GM20000 (cell line): ENCODE measurements at regions not wholly inside any gene's neighbourhood (a gene's known extent, or its start where the extent isn't known, plus 50 kb on each side); places are given as distances from the start of the nearest gene placed in this dataset.
"Not testable (repeated sequence)": the region's sequence is repeated elsewhere in the genome, so short reads cannot be mapped to it uniquely, and the experiment has no call there.

Experiments used
- DNase-seq: peaks from one replicate; pipeline ENCODE4 v3.0.0; 2012; ENCODE audit warnings: low spot score
- TF ChIP-seq, protein P1 (sequence below): IDR thresholded peaks from 2 replicates; pipeline ENCODE4 v1.5.1; 2012; ENCODE audit warnings: mild to moderate bottlenecking, control low read depth; ENCODE audit errors: extremely low read depth, missing control alignments

GRCh38 chr10:3255616-3256015 lies 83.0 kb upstream of the PITRM1 start:
- DNase-seq = no peak
- TF ChIP-seq, protein P1, sequence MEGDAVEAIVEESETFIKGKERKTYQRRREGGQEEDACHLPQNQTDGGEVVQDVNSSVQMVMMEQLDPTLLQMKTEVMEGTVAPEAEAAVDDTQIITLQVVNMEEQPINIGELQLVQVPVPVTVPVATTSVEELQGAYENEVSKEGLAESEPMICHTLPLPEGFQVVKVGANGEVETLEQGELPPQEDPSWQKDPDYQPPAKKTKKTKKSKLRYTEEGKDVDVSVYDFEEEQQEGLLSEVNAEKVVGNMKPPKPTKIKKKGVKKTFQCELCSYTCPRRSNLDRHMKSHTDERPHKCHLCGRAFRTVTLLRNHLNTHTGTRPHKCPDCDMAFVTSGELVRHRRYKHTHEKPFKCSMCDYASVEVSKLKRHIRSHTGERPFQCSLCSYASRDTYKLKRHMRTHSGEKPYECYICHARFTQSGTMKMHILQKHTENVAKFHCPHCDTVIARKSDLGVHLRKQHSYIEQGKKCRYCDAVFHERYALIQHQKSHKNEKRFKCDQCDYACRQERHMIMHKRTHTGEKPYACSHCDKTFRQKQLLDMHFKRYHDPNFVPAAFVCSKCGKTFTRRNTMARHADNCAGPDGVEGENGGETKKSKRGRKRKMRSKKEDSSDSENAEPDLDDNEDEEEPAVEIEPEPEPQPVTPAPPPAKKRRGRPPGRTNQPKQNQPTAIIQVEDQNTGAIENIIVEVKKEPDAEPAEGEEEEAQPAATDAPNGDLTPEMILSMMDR = no peak

DNA sequence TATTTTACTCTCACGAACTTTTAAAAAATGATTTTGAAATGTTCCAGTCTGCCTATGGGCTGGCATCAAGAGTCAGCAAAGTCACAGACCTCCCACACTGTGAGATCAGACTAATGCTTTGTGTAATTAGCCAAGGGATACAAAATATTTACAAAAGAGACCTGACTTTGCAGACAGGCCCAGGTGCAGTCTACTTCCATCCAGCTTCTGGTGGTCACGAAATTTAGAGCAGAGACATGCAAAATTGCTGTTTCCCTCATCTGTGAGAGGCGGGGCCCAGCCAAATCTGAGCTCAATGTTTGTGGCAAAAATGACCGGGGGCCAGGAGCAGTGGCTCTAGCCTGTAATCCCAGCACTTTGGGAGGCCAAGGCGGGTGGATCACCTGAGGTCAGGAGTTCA lies 82.5 kb upstream of the PITRM1 start:
- no peak for DNase-seq
- TF ChIP-seq, protein P1 = no peak

GRCh38 chr10:3253974-3254373 lies 81.4 kb upstream of the PITRM1 start:
- DNase-seq = not testable (repeated sequence)

DNA sequence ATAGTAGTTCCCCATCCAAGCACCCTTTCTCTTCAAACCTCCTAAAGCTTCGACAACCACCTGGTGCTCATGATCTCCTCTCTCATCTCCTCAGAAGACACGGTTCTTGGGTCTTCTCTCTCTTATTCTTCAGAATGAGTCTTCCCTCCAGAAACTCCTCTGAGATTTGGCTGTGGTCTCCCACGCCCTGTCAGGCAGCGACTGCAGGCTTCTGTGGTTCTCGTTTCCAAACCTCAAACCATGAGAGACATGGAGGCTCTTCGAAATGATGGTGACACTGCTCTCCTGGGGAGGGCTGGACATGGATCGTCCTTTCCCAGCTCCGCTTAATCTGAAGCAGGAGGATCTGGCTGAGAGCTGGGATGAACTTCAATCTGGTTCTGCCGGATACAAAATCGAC lies 78.6 kb upstream of the PITRM1 start:
- DNase-seq = no peak
- TF ChIP-seq, protein P1 = no peak

GRCh38 chr10:3249307-3249889 lies 76.8 kb upstream of the PITRM1 start:
- no peak for DNase-seq
- TF ChIP-seq, protein P1 = no peak

- TF ChIP-seq, protein P1 = no peak
- no peak for DNase-seq
These were observed 76.1 kb upstream of the PITRM1 start for GRCh38 chr10:3248526-3249306.

- TF ChIP-seq, protein P1 = no peak
- DNase-seq = no peak
These were observed 72.8 kb upstream of the PITRM1 start for GRCh38 chr10:3245395-3245794.

DNA sequence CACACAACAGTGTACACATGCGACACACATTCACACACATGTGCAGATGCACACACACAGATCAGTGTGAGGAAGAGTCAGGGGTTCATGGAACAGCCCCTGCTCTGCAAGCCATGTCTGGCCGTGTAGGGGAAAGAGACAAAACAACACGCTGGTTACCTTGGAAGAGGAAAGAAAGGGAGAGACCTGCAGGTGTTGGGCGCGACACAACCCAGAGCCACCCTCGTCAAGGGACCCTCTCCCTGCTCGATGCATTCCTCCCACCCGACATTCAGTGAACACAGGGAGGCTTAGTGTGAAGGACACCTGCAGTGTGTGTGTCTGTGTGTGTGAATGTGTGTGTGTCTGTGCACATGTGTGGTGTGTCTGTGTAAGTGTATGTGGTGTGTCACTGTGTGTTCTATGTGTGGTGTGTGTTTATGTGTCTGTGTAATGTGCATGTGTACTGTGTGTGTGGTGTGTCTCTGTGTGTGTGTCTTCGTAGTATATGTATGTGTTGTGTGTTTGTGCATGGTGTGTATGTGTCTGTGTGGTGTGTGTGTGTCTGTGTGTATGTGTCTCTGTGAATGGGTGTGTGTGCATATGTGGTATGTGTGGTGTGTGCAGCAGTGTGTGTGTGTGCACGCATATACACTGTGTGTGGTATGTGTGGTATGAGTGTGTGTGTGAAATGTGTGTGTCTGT lies 69.5 kb upstream of the PITRM1 start:
- DNase-seq = no peak

More for the DNA sequence above, 69.5 kb upstream of the PITRM1 start:
- TF ChIP-seq, protein P1 = no peak
